GM21619 (cell line): ENCODE measurements at regions not wholly inside any gene's neighbourhood (a gene's known extent, or its start where the extent isn't known, plus 50 kb on each side); places are given as distances from the start of the nearest gene placed in this dataset.

Source experiments
- ATAC-seq: cut with Tn5 transposase; IDR thresholded peaks from one replicate; pipeline ENCODE4 v1.9.1; 2021; ENCODE audit not compliant: unreplicated experiment

DNA sequence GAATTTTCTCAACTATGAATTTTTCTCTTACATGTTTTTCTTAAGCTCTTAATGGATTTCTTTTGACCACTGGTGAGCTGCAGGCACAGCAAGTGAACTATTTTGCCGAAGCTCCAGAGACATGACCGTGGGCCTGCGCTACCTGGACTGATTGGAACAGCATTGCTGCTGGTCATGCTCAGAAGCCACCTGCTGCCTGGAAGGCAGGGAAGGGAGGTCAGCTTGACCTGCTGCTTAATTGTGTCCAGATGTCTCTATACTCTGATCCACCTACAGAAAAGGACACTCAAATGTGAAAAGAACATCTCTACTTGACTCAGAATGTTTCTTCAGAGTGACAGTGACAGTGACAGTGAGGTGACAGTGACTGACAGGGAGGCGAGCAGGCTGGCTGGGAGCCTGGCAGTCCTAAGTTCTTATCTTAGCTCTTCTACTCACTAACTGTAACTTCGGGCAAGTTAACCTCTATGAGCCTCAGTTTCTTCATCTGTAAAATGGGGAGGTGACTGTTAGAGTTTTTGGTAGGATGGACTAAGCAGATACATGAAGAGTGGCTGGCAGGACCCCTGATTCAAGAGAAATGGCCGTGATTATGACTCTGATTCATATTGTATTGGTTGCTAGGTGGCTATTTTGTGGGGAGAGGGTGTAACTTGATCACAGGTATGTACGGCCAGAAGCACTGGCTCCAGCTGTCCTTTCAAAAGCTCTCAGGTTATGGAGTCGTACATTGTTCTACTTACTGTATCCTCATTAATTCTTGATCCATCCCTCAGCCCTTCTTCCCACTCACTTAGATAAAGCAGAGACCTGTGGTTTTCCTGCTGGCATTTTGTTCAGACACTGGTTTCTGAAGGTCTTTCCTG is 54.8 kb upstream of the DLG1 start:
- ATAC-seq, result no peak

- ATAC-seq, result no peak
Observed at GRCh38 chr3:197352382-197352781, 54.0 kb upstream of the DLG1 start.

DNA sequence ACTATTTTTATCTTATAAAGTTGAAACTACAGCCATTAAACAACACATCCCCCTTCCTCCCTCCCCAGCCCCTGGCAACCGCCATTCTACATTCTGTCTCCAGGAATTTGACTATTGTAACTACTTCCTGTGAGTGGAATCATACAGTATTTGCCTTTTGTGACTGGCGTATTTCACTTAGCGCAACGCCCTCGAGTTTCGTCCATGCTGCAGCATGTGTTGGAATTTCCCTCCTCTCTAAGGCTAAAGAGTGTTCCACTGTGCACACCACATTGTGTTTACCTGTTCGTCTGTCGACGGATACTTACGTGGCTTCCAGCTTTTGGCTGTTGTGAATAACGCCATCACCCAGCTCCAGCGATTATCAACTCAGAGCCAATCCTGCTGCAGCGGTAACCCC is 52.0 kb upstream of the DLG1 start:
- no peak for ATAC-seq

- ATAC-seq, result no peak
Observed at GRCh38 chr3:197349368-197349767, 51.0 kb upstream of the DLG1 start.
